Fibroblast of lung (primary cell): ENCODE measurements at regions not wholly inside any gene's neighbourhood (a gene's known extent, or its start where the extent isn't known, plus 50 kb on each side); places are given as distances from the start of the nearest gene placed in this dataset.

Source experiments
- EZH2 ChIP-seq: IDR thresholded peaks from 2 replicates; pipeline ENCODE4 v1.5.1; 2012; ENCODE audit warnings: low read length, control low read depth, mild to moderate bottlenecking; ENCODE audit errors: missing control alignments
- TF ChIP-seq, protein P1 (sequence below), 2 donors: IDR thresholded peaks in 1 of 2; conservative IDR thresholded peaks in 1 of 2; 1 replicate in 1 of 2; 2 replicates in 1 of 2; pipeline ENCODE4 v1.5.1; 2011 to 2012; ENCODE audit warnings: low read length in 2 of 2, control low read depth in 1 of 2, inconsistent platforms in 1 of 2, low read depth in 1 of 2, mild to moderate bottlenecking in 1 of 2

GRCh38 chr13:70923863-70924752, 815.9 kb upstream of the KLHL1 start:
- no peak for TF ChIP-seq EZH2
- TF ChIP-seq, protein P1, sequence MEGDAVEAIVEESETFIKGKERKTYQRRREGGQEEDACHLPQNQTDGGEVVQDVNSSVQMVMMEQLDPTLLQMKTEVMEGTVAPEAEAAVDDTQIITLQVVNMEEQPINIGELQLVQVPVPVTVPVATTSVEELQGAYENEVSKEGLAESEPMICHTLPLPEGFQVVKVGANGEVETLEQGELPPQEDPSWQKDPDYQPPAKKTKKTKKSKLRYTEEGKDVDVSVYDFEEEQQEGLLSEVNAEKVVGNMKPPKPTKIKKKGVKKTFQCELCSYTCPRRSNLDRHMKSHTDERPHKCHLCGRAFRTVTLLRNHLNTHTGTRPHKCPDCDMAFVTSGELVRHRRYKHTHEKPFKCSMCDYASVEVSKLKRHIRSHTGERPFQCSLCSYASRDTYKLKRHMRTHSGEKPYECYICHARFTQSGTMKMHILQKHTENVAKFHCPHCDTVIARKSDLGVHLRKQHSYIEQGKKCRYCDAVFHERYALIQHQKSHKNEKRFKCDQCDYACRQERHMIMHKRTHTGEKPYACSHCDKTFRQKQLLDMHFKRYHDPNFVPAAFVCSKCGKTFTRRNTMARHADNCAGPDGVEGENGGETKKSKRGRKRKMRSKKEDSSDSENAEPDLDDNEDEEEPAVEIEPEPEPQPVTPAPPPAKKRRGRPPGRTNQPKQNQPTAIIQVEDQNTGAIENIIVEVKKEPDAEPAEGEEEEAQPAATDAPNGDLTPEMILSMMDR (conservative IDR thresholded peaks at IDR 0.05 in 1 of 2, IDR thresholded peaks at IDR 0.05 in 1 of 2; ENCODE audit: low read depth in 1 of 2, low read length in 2 of 2), result no peak
